HL-60 (cell line): ENCODE measurements at regions not wholly inside any gene's neighbourhood (a gene's known extent, or its start where the extent isn't known, plus 50 kb on each side); places are given as distances from the start of the nearest gene placed in this dataset.

Experiments
- DNase-seq, 2 experiments: peaks; one replicate each; pipeline ENCODE4 v3.0.0-alpha.2; 2010 to 2020; ENCODE audit warnings: low read depth in 1 of 2, low spot score in 1 of 2
- H3K27ac ChIP-seq: fragments of 250-450 bp; sonication (Bioruptor Pico); replicated peaks from 2 replicates; pipeline ENCODE4 v1.5.1; 2020; ENCODE audit warnings: mild to moderate bottlenecking, moderate library complexity
- H3K27me3 ChIP-seq: fragments of 250-450 bp; sonication (Bioruptor Pico); 2 replicates; pipeline ENCODE4 v1.5.1; 2021; ENCODE audit warnings: mild to moderate bottlenecking, moderate library complexity; ENCODE audit not compliant: insufficient read depth, poor library complexity, severe bottlenecking
- H3K4me3 ChIP-seq: replicated peaks from 2 replicates; pipeline ENCODE4 v1.5.1; 2011; ENCODE audit warnings: mild to moderate bottlenecking, control low read depth, low read length; ENCODE audit not compliant: insufficient read depth
- GABPA ChIP-seq: IDR thresholded peaks from 2 replicates; pipeline ENCODE4 v1.6.1; 2012; ENCODE audit warnings: low read depth
- POLR2AphosphoS5 ChIP-seq: IDR thresholded peaks from 2 replicates; pipeline ENCODE4 v1.6.1; 2012; ENCODE audit warnings: low read depth
- SPI1 ChIP-seq: IDR thresholded peaks from 2 replicates; pipeline ENCODE4 v1.6.1; 2012; ENCODE audit warnings: low read depth, mild to moderate bottlenecking, borderline replicate concordance
- TF ChIP-seq, protein P1 (sequence below): IDR thresholded peaks from one replicate; pipeline ENCODE4 v1.5.1; 2011; ENCODE audit warnings: low read length, control low read depth, inconsistent platforms; ENCODE audit not compliant: insufficient read depth
- TF ChIP-seq, protein P2 (sequence below): IDR thresholded peaks from 2 replicates; pipeline ENCODE4 v1.6.1; 2012; ENCODE audit warnings: low read depth; ENCODE audit not compliant: insufficient replicate concordance

DNA sequence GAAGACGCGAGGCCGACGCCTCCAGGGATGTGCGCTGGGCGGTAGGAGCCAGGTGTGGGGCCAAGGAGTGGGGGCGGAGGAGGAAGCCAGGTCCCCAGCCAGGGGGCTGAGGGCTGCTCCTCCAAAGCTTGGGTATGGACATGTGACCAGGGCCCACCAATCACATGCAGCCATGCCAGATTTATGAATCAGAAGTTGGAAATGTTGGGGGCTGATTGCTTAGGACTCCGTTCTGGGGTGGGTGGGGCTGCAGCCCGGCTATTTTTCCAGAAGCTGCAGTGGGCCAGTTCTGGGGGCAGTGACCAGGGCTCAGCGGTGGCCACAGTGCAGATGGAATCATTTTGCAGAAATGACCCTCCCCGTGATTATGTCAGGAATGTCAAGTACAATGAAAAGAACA lies 96.0 kb downstream of the CEBPB start:
- H3K4me3 ChIP-seq: no peak overlapping the region
- no peak for DNase-seq
- TF ChIP-seq, protein P1, sequence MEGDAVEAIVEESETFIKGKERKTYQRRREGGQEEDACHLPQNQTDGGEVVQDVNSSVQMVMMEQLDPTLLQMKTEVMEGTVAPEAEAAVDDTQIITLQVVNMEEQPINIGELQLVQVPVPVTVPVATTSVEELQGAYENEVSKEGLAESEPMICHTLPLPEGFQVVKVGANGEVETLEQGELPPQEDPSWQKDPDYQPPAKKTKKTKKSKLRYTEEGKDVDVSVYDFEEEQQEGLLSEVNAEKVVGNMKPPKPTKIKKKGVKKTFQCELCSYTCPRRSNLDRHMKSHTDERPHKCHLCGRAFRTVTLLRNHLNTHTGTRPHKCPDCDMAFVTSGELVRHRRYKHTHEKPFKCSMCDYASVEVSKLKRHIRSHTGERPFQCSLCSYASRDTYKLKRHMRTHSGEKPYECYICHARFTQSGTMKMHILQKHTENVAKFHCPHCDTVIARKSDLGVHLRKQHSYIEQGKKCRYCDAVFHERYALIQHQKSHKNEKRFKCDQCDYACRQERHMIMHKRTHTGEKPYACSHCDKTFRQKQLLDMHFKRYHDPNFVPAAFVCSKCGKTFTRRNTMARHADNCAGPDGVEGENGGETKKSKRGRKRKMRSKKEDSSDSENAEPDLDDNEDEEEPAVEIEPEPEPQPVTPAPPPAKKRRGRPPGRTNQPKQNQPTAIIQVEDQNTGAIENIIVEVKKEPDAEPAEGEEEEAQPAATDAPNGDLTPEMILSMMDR: no peak
- TF ChIP-seq SPI1 (no peak), GABPA (no peak), POLR2AphosphoS5 (no peak)
- TF ChIP-seq, protein P2, sequence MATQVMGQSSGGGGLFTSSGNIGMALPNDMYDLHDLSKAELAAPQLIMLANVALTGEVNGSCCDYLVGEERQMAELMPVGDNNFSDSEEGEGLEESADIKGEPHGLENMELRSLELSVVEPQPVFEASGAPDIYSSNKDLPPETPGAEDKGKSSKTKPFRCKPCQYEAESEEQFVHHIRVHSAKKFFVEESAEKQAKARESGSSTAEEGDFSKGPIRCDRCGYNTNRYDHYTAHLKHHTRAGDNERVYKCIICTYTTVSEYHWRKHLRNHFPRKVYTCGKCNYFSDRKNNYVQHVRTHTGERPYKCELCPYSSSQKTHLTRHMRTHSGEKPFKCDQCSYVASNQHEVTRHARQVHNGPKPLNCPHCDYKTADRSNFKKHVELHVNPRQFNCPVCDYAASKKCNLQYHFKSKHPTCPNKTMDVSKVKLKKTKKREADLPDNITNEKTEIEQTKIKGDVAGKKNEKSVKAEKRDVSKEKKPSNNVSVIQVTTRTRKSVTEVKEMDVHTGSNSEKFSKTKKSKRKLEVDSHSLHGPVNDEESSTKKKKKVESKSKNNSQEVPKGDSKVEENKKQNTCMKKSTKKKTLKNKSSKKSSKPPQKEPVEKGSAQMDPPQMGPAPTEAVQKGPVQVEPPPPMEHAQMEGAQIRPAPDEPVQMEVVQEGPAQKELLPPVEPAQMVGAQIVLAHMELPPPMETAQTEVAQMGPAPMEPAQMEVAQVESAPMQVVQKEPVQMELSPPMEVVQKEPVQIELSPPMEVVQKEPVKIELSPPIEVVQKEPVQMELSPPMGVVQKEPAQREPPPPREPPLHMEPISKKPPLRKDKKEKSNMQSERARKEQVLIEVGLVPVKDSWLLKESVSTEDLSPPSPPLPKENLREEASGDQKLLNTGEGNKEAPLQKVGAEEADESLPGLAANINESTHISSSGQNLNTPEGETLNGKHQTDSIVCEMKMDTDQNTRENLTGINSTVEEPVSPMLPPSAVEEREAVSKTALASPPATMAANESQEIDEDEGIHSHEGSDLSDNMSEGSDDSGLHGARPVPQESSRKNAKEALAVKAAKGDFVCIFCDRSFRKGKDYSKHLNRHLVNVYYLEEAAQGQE: no peak
- no peaks in the 10 kb centered on the region for H3K27me3 ChIP-seq
- no peak overlapping the region for H3K27ac ChIP-seq

DNA sequence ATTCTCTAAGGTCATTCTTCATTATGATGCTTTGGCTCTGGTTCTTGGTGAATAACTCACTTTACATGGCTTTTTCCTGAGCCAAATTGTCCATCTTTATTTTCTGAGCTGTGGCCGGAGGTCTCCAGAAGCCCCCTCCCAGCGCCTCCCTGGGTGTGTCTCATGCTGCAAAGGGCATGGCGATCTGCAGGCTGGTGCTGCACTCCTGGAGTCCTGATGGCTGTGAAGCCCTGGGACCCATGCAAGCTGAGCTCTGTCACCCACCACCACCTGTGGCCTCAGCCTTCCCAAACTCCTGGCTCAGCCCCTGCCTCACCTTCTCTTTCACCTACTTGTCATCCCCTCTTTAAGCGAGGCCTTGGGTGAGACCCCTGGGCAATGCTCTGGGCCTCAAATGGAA lies 96.9 kb downstream of the CEBPB start:
- H3K27ac ChIP-seq: no peak overlapping the region
- no peak overlapping the region for H3K4me3 ChIP-seq
- no peak for TF ChIP-seq SPI1
- no peak for TF ChIP-seq GABPA
- no peak for DNase-seq
- H3K27me3 ChIP-seq: no peaks in the 10 kb centered on the region

DNA sequence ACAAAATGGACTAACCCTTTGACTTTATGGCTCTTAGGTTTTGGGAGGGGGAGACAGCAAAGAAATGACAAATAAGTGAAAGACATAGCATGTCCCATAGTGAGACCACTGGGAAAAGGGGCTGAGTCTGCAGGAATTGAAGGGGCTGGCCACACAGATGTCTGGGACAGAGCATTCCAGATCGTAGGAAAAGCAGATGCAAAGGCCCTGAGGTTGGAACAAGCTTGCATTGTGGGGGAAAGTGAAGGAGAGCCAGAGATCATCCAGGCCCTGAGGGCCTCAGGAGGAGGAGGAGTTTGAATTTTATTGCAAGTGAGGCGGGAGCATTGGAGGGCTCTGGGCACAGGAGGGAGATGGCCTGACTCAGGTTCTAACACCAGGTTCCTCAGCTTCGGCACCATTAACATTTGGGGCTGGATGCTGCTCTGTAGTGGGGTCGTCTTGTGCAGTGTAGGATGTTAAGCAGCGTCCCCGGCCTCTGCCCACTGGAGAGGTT lies 97.5 kb downstream of the CEBPB start:
- Histone ChIP-seq H3K4me3 (no peak overlapping the region), H3K27ac (no peak overlapping the region), H3K27me3 (no peaks in the 10 kb centered on the region)
- TF ChIP-seq, protein P1: no peak
- no peak for TF ChIP-seq SPI1
- TF ChIP-seq, protein P2: no peak
- no peak for DNase-seq

DNA sequence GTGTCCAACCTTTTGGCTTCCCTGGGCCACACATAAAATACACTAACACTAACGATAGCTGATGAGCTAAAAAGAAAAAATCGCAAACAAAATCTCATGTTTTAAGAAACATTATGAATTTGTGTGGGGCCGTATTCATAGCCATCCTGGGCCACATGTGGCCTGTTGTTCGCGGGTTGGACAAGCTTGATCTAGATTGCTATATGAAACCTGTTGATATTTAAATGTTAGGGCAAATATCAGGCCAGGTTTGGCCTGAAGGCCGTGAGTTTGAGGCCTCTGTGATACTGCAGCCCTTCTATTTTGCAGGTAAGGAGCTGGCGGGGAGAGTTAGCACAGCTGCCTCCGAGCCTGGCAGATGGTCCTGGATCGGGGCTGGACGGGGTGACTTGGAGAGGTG lies 99.0 kb downstream of the CEBPB start:
- no peak overlapping the region for H3K27ac ChIP-seq
- DNase-seq: no peak
- TF ChIP-seq, protein P1: no peak
- TF ChIP-seq, protein P2: no peak
- TF ChIP-seq GABPA (no peak), POLR2AphosphoS5 (no peak), SPI1 (no peak)
- H3K4me3 ChIP-seq: no peak overlapping the region
- H3K27me3 ChIP-seq: no peaks in the 10 kb centered on the region
